Naive thymus-derived CD4-positive, alpha-beta T cell (primary cell): ENCODE measurements at regions not wholly inside any gene's neighbourhood (a gene's known extent, or its start where the extent isn't known, plus 50 kb on each side); places are given as distances from the start of the nearest gene placed in this dataset.
A peak's percentile ranks its signal among the peaks of the same experiment; 100 is the strongest.

Experiments used
- ATAC-seq: fragments of 150-1000 bp; cut with Tn5 transposase; 2 replicates; pipeline ENCODE4 v1.10.0; 2021; ENCODE audit warnings: mild to moderate bottlenecking, moderate library complexity
- CTCF ChIA-PET: fragments of 350-600 bp; sonication (Branson Sonifier 250); formaldehyde crosslinking; loops from one replicate; lab custom pipeline; 2021; ENCODE audit warnings: antibody characterized with exemption; lab: Charles Lee
- POLR2A ChIA-PET: fragments of 350-600 bp; sonication (Branson Sonifier 250); formaldehyde crosslinking; loops from one replicate; lab custom pipeline; 2021; ENCODE audit warnings: antibody characterized with exemption, inconsistent platforms; lab: Charles Lee
- DNase-seq, 9 donors: peaks; one replicate each; pipeline versions ENCODE4 v3.0.0 to v3.0.0-alpha.2; 2020 to 2022; ENCODE audit warnings: mixed read lengths in 1 of 9
- H3K27ac ChIP-seq: one replicate; pipeline ENCODE4 v1.7.0; 2013; ENCODE audit warnings: mild to moderate bottlenecking, low read depth, low read length, moderate library complexity
- H3K27me3 ChIP-seq, 2 donors: one replicate each; pipeline ENCODE4 v1.7.0; 2013; ENCODE audit warnings: low read length in 2 of 2, mild to moderate bottlenecking in 2 of 2, moderate library complexity in 2 of 2; ENCODE audit not compliant: control insufficient read depth in 2 of 2, insufficient read depth in 2 of 2
- H3K36me3 ChIP-seq, 3 experiments: 1 replicate in 2 of 3; 2 replicates in 1 of 3; pipeline ENCODE4 v1.7.0; 2013; ENCODE audit warnings: low read length in 3 of 3, mild to moderate bottlenecking in 3 of 3, moderate library complexity in 1 of 3; ENCODE audit not compliant: insufficient read depth in 3 of 3, control insufficient read depth in 2 of 3
- H3K4me1 ChIP-seq, 2 donors: one replicate each; pipeline ENCODE4 v1.7.0; 2013; ENCODE audit warnings: low read length in 2 of 2, mild to moderate bottlenecking in 2 of 2, moderate library complexity in 1 of 2; ENCODE audit not compliant: control insufficient read depth in 2 of 2, insufficient read depth in 2 of 2
- H3K4me3 ChIP-seq: 2 replicates; pipeline ENCODE4 v1.7.0; 2013; ENCODE audit warnings: mild to moderate bottlenecking, low read length
- H3K9me3 ChIP-seq, 3 experiments: 1 replicate in 2 of 3; 2 replicates in 1 of 3; pipeline ENCODE4 v1.7.0; 2013; ENCODE audit warnings: low read length in 3 of 3; ENCODE audit not compliant: control insufficient read depth in 2 of 3
- H3K27ac Mint-ChIP-seq, 9 donors: one replicate each; pipeline ENCODE4 v1.8.0; 2020 to 2022; ENCODE audit warnings: mixed read lengths in 9 of 9, mild to moderate bottlenecking in 8 of 9, moderate library complexity in 5 of 9, inconsistent platforms in 2 of 9
- H3K27me3 Mint-ChIP-seq, 5 donors: one replicate each; pipeline ENCODE4 v1.8.0; 2021 to 2022; ENCODE audit warnings: mixed read lengths in 5 of 5, mild to moderate bottlenecking in 1 of 5
- H3K36me3 Mint-ChIP-seq, 5 donors: one replicate each; pipeline ENCODE4 v1.8.0; 2020 to 2022; ENCODE audit warnings: mixed read lengths in 5 of 5, mild to moderate bottlenecking in 3 of 5, inconsistent platforms in 1 of 5
- H3K4me1 Mint-ChIP-seq, 7 donors: one replicate each; pipeline ENCODE4 v1.8.0; 2020 to 2022; ENCODE audit warnings: mixed read lengths in 7 of 7, mild to moderate bottlenecking in 3 of 7, inconsistent platforms in 1 of 7
- H3K4me3 Mint-ChIP-seq, 10 donors: one replicate each; pipeline ENCODE4 v1.8.0; 2020 to 2022; ENCODE audit warnings: mild to moderate bottlenecking in 10 of 10, mixed read lengths in 10 of 10, moderate library complexity in 6 of 10, inconsistent platforms in 2 of 10
- H3K9me3 Mint-ChIP-seq, 11 donors: one replicate each; pipeline ENCODE4 v1.8.0; 2020 to 2022; ENCODE audit warnings: mixed read lengths in 11 of 11, mild to moderate bottlenecking in 4 of 11, inconsistent platforms in 1 of 11, moderate library complexity in 1 of 11
- intact Hi-C, 2 donors: fragments of 100-400 bp; cut with micrococcal nuclease; formaldehyde crosslinking; loops; one replicate each; pipeline ENCODE4 v1.15.1; 2023

- Histone ChIP-seq H3K4me1 (no peaks in the 10 kb centered on the region), H3K9me3 (no peaks in the 10 kb centered on the region), H3K36me3 (no peaks in the 10 kb centered on the region), H3K27me3 (no peaks in the 10 kb centered on the region), H3K27ac (no peak overlapping the region), H3K4me3 (no peak overlapping the region)
- H3K4me1 Mint-ChIP-seq, result peaks cover 0 to 16% (median 0%) of the 10 kb centered on the region in 7 donors
- peaks cover 0 to 3% (median 0%) of the 10 kb centered on the region in 11 donors for H3K9me3 Mint-ChIP-seq
- H3K27ac Mint-ChIP-seq, result no peak overlapping the region
- intact Hi-C loops, result no loop called here
- POLR2A ChIA-PET, result no interaction called here
- no peaks in the 10 kb centered on the region for H3K36me3 Mint-ChIP-seq
- CTCF ChIA-PET, result no interaction called here
- DNase-seq (no peak), ATAC-seq (no peak)
- H3K4me3 Mint-ChIP-seq, result no peak overlapping the region
- H3K27me3 Mint-ChIP-seq, result peaks cover 0 to 16% (median 5%) of the 10 kb centered on the region in 5 donors
Observed at GRCh38 chr13:31869582-31869981, 130.3 kb downstream of the RXFP2 start.

GRCh38 chr13:31870511-31870910 lies 131.2 kb downstream of the RXFP2 start:
- H3K36me3 ChIP-seq, result no peaks in the 10 kb centered on the region
- Mint-ChIP-seq H3K4me1 (peaks cover 0 to 9% (median 0%) of the 10 kb centered on the region in 7 donors), H3K27me3 (peaks cover 0 to 25% (median 5%) of the 10 kb centered on the region in 5 donors), H3K27ac (no peak overlapping the region), H3K4me3 (no peak overlapping the region), H3K9me3 (peaks cover 0 to 3% (median 0%) of the 10 kb centered on the region in 11 donors), H3K36me3 (no peaks in the 10 kb centered on the region)
- intact Hi-C loops, result no loop called here
- no peaks in the 10 kb centered on the region for H3K9me3 ChIP-seq
- no peaks in the 10 kb centered on the region for H3K27me3 ChIP-seq
- ATAC-seq, result no peak
- no peaks in the 10 kb centered on the region for H3K4me1 ChIP-seq
- no peak overlapping the region for H3K27ac ChIP-seq
- H3K4me3 ChIP-seq, result no peak overlapping the region
- ChIA-PET CTCF (no interaction called here), POLR2A (no interaction called here)
- no peak for DNase-seq

GRCh38 chr13:31873145-31873544 lies 133.8 kb downstream of the RXFP2 start:
- Histone ChIP-seq H3K36me3 (no peaks in the 10 kb centered on the region), H3K4me1 (no peaks in the 10 kb centered on the region), H3K27me3 (no peaks in the 10 kb centered on the region), H3K9me3 (no peaks in the 10 kb centered on the region), H3K27ac (no peak overlapping the region), H3K4me3 (no peak overlapping the region)
- no peak for DNase-seq
- H3K27ac Mint-ChIP-seq, result no peak overlapping the region
- no peak for ATAC-seq
- H3K9me3 Mint-ChIP-seq, result peaks cover 0 to 3% (median 0%) of the 10 kb centered on the region in 11 donors
- peaks cover 0 to 9% (median 0%) of the 10 kb centered on the region in 7 donors for H3K4me1 Mint-ChIP-seq
- ChIA-PET POLR2A (no interaction called here), CTCF (no interaction called here)
- H3K4me3 Mint-ChIP-seq, result no peak overlapping the region
- peaks cover 0 to 33% (median 5%) of the 10 kb centered on the region in 5 donors for H3K27me3 Mint-ChIP-seq
- intact Hi-C loops, result no loop called here
- H3K36me3 Mint-ChIP-seq, result no peaks in the 10 kb centered on the region

GRCh38 chr13:31875134-31875533 lies 135.8 kb downstream of the RXFP2 start:
- ChIA-PET CTCF (interaction anchor here (0.6 kb wide), 1 partner anchor 35 kb away, joined by 3 read pairs; no protein-coding TSS in a partner anchor), POLR2A (no interaction called here)
- peaks cover 0 to 3% (median 0%) of the 10 kb centered on the region in 11 donors for H3K9me3 Mint-ChIP-seq

GRCh38 chr13:31878052-31878451 lies 138.7 kb downstream of the RXFP2 start:
- Histone ChIP-seq H3K27ac (no peak overlapping the region), H3K4me1 (no peaks in the 10 kb centered on the region), H3K4me3 (no peak overlapping the region), H3K27me3 (no peaks in the 10 kb centered on the region), H3K9me3 (no peaks in the 10 kb centered on the region), H3K36me3 (no peaks in the 10 kb centered on the region)
- CTCF ChIA-PET, result no interaction called here
- POLR2A ChIA-PET, result no interaction called here
- ATAC-seq, result no peak
- H3K36me3 Mint-ChIP-seq, result no peaks in the 10 kb centered on the region
- peak overlapping the region in 1 of 9 donors; percentile 8 for H3K27ac Mint-ChIP-seq
- intact Hi-C loops, result no loop called here
- DNase-seq, result no peak
- H3K4me3 Mint-ChIP-seq, result no peak overlapping the region
- no peaks in the 10 kb centered on the region for H3K9me3 Mint-ChIP-seq
- peaks cover 0 to 5% (median 0%) of the 10 kb centered on the region in 7 donors for H3K4me1 Mint-ChIP-seq
- H3K27me3 Mint-ChIP-seq, result peaks cover 0 to 38% (median 0%) of the 10 kb centered on the region in 5 donors

More at GRCh38 chr13:31875134-31875533, 135.8 kb downstream of the RXFP2 start:
- ATAC-seq (no peak), DNase-seq (no peak)
- H3K4me3 Mint-ChIP-seq, result no peak overlapping the region
- H3K36me3 Mint-ChIP-seq, result no peaks in the 10 kb centered on the region
- H3K4me1 Mint-ChIP-seq, result peaks cover 0 to 7% (median 0%) of the 10 kb centered on the region in 7 donors
- no peaks in the 10 kb centered on the region for H3K4me1 ChIP-seq
- H3K9me3 ChIP-seq, result no peaks in the 10 kb centered on the region
- H3K27me3 Mint-ChIP-seq, result peaks cover 0 to 33% (median 5%) of the 10 kb centered on the region in 5 donors
- H3K27ac ChIP-seq, result no peak overlapping the region
- intact Hi-C loops, result no loop called here
- no peak overlapping the region for H3K27ac Mint-ChIP-seq
- no peak overlapping the region for H3K4me3 ChIP-seq
- no peaks in the 10 kb centered on the region for H3K27me3 ChIP-seq
- no peaks in the 10 kb centered on the region for H3K36me3 ChIP-seq

GRCh38 chr13:31878495-31878894 lies 139.2 kb downstream of the RXFP2 start:
- no peaks in the 10 kb centered on the region for H3K9me3 Mint-ChIP-seq
- Histone ChIP-seq H3K27ac (no peak overlapping the region), H3K4me1 (no peaks in the 10 kb centered on the region), H3K4me3 (no peak overlapping the region), H3K9me3 (no peaks in the 10 kb centered on the region), H3K36me3 (no peaks in the 10 kb centered on the region), H3K27me3 (no peaks in the 10 kb centered on the region)
- ATAC-seq (no peak), DNase-seq (no peak)
- intact Hi-C loops, result no loop called here
- no peak overlapping the region for H3K27ac Mint-ChIP-seq
- peaks cover 0 to 34% (median 0%) of the 10 kb centered on the region in 5 donors for H3K27me3 Mint-ChIP-seq
- no peak overlapping the region for H3K4me3 Mint-ChIP-seq
- ChIA-PET CTCF (no interaction called here), POLR2A (no interaction called here)
- H3K36me3 Mint-ChIP-seq, result no peaks in the 10 kb centered on the region
- peaks cover 0 to 5% (median 0%) of the 10 kb centered on the region in 7 donors for H3K4me1 Mint-ChIP-seq

- Histone ChIP-seq H3K4me1 (no peaks in the 10 kb centered on the region), H3K9me3 (no peaks in the 10 kb centered on the region)
- CTCF ChIA-PET, result no interaction called here
Observed at GRCh38 chr13:31878955-31879354, 139.6 kb downstream of the RXFP2 start.

More at GRCh38 chr13:31878955-31879354, 139.6 kb downstream of the RXFP2 start:
- H3K27me3 Mint-ChIP-seq, result peaks cover 0 to 32% (median 0%) of the 10 kb centered on the region in 5 donors
- Histone ChIP-seq H3K4me3 (no peak overlapping the region), H3K36me3 (no peaks in the 10 kb centered on the region), H3K27ac (no peak overlapping the region), H3K27me3 (no peaks in the 10 kb centered on the region)
- intact Hi-C loops, result no loop called here
- no peak overlapping the region for H3K4me3 Mint-ChIP-seq
- ATAC-seq (no peak), DNase-seq (no peak)
- H3K27ac Mint-ChIP-seq, result no peak overlapping the region
- H3K4me1 Mint-ChIP-seq, result peaks cover 0 to 5% (median 0%) of the 10 kb centered on the region in 7 donors
- POLR2A ChIA-PET, result no interaction called here
- no peaks in the 10 kb centered on the region for H3K9me3 Mint-ChIP-seq
- H3K36me3 Mint-ChIP-seq, result no peaks in the 10 kb centered on the region
